Upper lobe of left lung (tissue), 6 donors: ENCODE measurements at regions not wholly inside any gene's neighbourhood (a gene's known extent, or its start where the extent isn't known, plus 50 kb on each side); places are given as distances from the start of the nearest gene placed in this dataset.

ENCODE experiments used
- ATAC-seq, 2 donors: fragments of 200-7000 bp; cut with Tn5 transposase; one replicate each; pipeline ENCODE4 v1.9.1; 2022; ENCODE audit warnings: mild to moderate bottlenecking in 2 of 2, moderate library complexity in 2 of 2; ENCODE audit not compliant: low FRiP score in 2 of 2
- DNase-seq, 2 donors: peaks; one replicate each; pipeline ENCODE4 v3.0.0-alpha.2; 2019 to 2020
- H3K27ac ChIP-seq, 4 donors: fragments of 200-600 bp; sonication (generic); one replicate each; pipeline ENCODE4 v1.5.1; 2016 to 2019
- H3K27me3 ChIP-seq, 4 donors: fragments of 200-600 bp; sonication (generic); one replicate each; pipeline ENCODE4 v1.5.1; 2017 to 2019
- H3K36me3 ChIP-seq, 4 donors: fragments of 200-600 bp; sonication (generic); one replicate each; pipeline ENCODE4 v1.5.1; 2016 to 2019
- H3K4me1 ChIP-seq, 4 donors: fragments of 200-600 bp; sonication (generic); one replicate each; pipeline ENCODE4 v1.5.1; 2018 to 2019
- H3K4me3 ChIP-seq, 4 donors: fragments of 200-600 bp; sonication (generic); one replicate each; pipeline ENCODE4 v1.5.1; 2017 to 2019; ENCODE audit warnings: mild to moderate bottlenecking in 2 of 4, moderate library complexity in 1 of 4
- H3K9me3 ChIP-seq, 4 donors: fragments of 200-600 bp; sonication (generic); one replicate each; pipeline ENCODE4 v1.5.1; 2018 to 2019
- EP300 ChIP-seq, 4 donors: sonication (generic); formaldehyde crosslinking; IDR thresholded peaks; one replicate each; pipeline ENCODE4 v1.5.1; 2017; ENCODE audit warnings: antibody characterized with exemption in 4 of 4, control low read depth in 2 of 4
- POLR2A ChIP-seq, 4 donors: fragments of 450-650 bp; IDR thresholded peaks; one replicate each; pipeline ENCODE4 v1.5.1; 2016 to 2017; ENCODE audit warnings: antibody characterized with exemption in 4 of 4, mild to moderate bottlenecking in 2 of 4
- POLR2AphosphoS5 ChIP-seq, 2 donors: sonication (generic); formaldehyde crosslinking; IDR thresholded peaks; one replicate each; pipeline ENCODE4 v1.5.1; 2017; ENCODE audit warnings: antibody characterized with exemption in 2 of 2
- WGBS, 2 donors: methylation state at CpG; one replicate each; pipeline ENCODE4 v1.1.5; 2017 to 2018; 5-methylcytosine and 5-hydroxymethylcytosine counted together
- small RNA-seq, 4 donors: library from RNA; depleted of rRNA; stranded (forward); fragments of <200 nt; gene quantifications; one replicate each; pipeline ENCODE3, GENCODE V24; 2016
- TF ChIP-seq, protein P1 (sequence below), 6 experiments: fragments of 450-650 bp in 4 of 6; fragments of 200-600 bp in 2 of 6; sonication (generic) in 2 of 6; IDR thresholded peaks; one replicate each; pipeline ENCODE4 v1.5.1; 2016 to 2019; ENCODE audit warnings: antibody characterized with exemption in 6 of 6
- donor health status: DM: no; HTN: no; CAD: no; lungs with moderate emphysema.
- donor health status: DM: no; HTN: yes; CAD: no; lungs with severe emphysema.

DNA sequence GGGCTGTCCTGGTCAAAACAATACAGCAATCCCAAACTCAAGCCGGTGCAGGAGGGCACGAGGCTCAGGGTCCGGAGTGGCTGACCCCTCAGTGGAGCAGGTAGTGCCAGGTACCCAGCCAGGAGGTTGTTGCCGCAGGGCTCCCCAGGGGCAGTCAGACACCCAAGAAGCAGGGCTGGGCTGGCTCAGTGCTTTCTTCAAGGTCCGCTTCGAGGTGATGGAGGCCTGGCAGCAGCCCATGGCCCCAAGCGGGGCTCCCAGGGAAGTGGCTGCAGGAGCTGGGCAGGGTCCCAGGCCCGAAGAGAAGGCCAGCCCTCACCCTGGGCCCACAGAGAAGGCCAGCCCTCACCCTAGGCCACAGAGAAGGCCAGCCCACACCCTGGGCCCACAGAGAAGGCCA lies 55.3 kb upstream of the COPS8 start:
- TF ChIP-seq EP300 (IDR thresholded peaks at IDR 0.05) (no peak), POLR2A (IDR thresholded peaks at IDR 0.05) (no peak), POLR2AphosphoS5 (IDR thresholded peaks at IDR 0.05) (no peak)
- TF ChIP-seq, protein P1, sequence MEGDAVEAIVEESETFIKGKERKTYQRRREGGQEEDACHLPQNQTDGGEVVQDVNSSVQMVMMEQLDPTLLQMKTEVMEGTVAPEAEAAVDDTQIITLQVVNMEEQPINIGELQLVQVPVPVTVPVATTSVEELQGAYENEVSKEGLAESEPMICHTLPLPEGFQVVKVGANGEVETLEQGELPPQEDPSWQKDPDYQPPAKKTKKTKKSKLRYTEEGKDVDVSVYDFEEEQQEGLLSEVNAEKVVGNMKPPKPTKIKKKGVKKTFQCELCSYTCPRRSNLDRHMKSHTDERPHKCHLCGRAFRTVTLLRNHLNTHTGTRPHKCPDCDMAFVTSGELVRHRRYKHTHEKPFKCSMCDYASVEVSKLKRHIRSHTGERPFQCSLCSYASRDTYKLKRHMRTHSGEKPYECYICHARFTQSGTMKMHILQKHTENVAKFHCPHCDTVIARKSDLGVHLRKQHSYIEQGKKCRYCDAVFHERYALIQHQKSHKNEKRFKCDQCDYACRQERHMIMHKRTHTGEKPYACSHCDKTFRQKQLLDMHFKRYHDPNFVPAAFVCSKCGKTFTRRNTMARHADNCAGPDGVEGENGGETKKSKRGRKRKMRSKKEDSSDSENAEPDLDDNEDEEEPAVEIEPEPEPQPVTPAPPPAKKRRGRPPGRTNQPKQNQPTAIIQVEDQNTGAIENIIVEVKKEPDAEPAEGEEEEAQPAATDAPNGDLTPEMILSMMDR (IDR thresholded peaks at IDR 0.05), result no peak
- Histone ChIP-seq H3K9me3 (no peaks in the 10 kb centered on the region), H3K4me1 (peaks cover 0 to 4% (median 3%) of the 10 kb centered on the region in 4 donors), H3K4me3 (no peak overlapping the region), H3K36me3 (no peaks in the 10 kb centered on the region), H3K27ac (no peak overlapping the region), H3K27me3 (no peaks in the 10 kb centered on the region)
- 89% methylated on average over 8 of the region's 8 CpGs; no CpG with 5 or more reads in 1 of the 2 donors for WGBS, 2 donors
- DNase-seq (peak in 1 of 2 donors; percentile 50), ATAC-seq (no peak)

DNA sequence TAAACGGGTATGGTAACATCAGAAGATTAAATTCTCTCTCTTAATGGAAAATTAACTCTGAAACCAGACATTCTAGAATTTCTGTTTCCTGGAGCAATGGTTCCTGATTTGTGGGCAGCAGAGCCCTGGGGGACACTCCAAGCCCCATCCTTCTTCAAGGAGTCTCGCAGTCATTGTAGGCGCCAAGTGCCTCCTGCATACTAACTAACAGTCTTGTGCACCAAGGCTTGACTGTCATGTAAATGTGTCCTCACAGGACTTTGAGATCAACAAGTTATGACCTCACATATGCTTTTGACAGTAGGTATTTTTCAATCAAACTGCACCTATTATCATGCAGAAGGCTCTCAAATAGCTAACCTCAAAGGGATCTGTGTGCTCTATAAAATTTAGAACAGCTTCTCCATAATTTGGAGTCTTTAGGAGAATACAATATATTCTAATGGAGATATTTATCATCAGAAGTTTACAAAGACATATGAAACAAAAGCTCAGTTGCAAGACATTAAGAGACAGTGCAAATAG lies 52.1 kb upstream of the COPS8 start:
- H3K9me3 ChIP-seq, result no peaks in the 10 kb centered on the region
- no peak overlapping the region for H3K27ac ChIP-seq
- ATAC-seq (no peak), DNase-seq (no peak)
- no peaks in the 10 kb centered on the region for H3K4me1 ChIP-seq
- no peak for TF ChIP-seq POLR2A (IDR thresholded peaks at IDR 0.05)
- WGBS, 2 donors, result 88 to 90% methylated on average over 3 of the region's 3 CpGs
- H3K36me3 ChIP-seq, result no peaks in the 10 kb centered on the region
- no peak overlapping the region for H3K4me3 ChIP-seq
- H3K27me3 ChIP-seq, result no peaks in the 10 kb centered on the region

DNA sequence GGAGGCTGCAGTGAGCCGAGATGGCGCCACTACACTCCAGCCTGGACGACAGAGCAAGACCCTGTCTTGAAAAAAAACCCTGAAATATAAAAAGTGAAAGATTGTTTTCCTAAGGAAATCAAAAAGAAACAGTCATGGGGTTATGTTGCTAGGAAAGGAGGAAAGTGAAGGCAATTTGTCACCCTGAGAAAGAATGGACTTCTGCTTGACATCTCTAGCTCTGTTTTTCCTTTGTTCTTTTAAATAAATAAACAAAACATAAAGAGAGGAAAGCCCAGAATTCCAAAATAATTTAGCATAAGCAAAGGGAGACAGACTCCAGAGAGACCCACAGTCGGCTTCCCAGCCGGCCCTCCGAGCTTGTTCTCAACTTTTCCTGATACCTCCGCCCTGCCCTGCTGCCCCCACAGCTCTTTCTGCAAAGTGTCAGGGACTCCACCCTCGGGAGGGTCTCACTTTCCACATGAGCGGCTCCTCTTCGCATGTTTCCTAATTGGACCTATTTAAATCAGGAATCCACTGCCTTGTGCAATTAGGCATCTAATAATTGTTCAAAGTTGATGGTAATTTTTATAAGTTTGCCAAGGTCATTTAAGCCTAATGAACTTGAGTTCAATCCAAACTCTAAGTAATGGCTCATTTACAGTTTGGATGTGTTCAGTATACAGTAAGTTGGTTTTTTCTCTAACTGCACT lies 49.8 kb upstream of the COPS8 start:
- WGBS, 2 donors, result 73 to 79% methylated on average over 10 of the region's 10 CpGs
- Histone ChIP-seq H3K4me1 (no peaks in the 10 kb centered on the region), H3K4me3 (no peak overlapping the region), H3K27ac (no peak overlapping the region), H3K36me3 (no peaks in the 10 kb centered on the region), H3K9me3 (no peaks in the 10 kb centered on the region), H3K27me3 (no peaks in the 10 kb centered on the region)
- TF ChIP-seq, protein P1 (IDR thresholded peaks at IDR 0.05), result no peak
- TF ChIP-seq POLR2AphosphoS5 (IDR thresholded peaks at IDR 0.05) (no peak), EP300 (IDR thresholded peaks at IDR 0.05) (no peak), POLR2A (IDR thresholded peaks at IDR 0.05) (no peak)
- no peak for DNase-seq
- ATAC-seq, result no peak

Small RNA genes lying in the stretch of these regions (small RNA-seq; reads per million reads assigned to genes)
- 0 reads per million in 4 donors for gene RNU6-1051P
